ENCODE measurements at regions not wholly inside any gene's neighbourhood (a gene's known extent, or its start where the extent isn't known, plus 50 kb on each side); places are given as distances from the start of the nearest gene placed in this dataset.

DNA sequence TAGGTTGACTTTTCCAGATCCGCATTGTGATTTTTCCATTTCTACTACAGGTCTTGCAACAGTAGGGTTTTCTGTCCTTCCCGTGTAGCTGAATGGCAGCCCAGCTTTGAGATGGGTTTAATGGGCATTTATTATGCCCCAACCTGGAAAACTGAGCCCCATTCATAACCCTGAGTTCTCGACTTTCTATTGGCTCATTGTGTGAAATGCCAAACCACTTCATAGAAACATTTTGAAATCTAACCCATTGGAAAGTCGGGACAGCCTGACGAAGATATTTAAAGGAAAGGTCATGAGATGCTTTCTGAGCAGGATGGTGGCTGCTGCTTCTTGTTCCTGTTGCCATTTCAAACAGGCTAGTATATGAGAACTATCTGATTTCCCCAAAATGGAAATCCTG, 203.5 kb downstream of the ZFP36L2 start:
- TF ChIP-seq, protein P1, sequence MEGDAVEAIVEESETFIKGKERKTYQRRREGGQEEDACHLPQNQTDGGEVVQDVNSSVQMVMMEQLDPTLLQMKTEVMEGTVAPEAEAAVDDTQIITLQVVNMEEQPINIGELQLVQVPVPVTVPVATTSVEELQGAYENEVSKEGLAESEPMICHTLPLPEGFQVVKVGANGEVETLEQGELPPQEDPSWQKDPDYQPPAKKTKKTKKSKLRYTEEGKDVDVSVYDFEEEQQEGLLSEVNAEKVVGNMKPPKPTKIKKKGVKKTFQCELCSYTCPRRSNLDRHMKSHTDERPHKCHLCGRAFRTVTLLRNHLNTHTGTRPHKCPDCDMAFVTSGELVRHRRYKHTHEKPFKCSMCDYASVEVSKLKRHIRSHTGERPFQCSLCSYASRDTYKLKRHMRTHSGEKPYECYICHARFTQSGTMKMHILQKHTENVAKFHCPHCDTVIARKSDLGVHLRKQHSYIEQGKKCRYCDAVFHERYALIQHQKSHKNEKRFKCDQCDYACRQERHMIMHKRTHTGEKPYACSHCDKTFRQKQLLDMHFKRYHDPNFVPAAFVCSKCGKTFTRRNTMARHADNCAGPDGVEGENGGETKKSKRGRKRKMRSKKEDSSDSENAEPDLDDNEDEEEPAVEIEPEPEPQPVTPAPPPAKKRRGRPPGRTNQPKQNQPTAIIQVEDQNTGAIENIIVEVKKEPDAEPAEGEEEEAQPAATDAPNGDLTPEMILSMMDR (conservative IDR thresholded peaks at IDR 0.05; ENCODE audit: low read depth in 2 of 2), result no peak
- TF ChIP-seq CREB1 (CRISPR knock-in tag; IDR thresholded peaks at IDR 0.05; ENCODE audit: low read depth) (no peak), EZH2 (IDR thresholded peaks at IDR 0.05; ENCODE audit: low read depth, unreplicated experiment) (no peak), EZH2phosphoT487 (IDR thresholded peaks at IDR 0.05; ENCODE audit: unreplicated experiment) (no peak), POLR2AphosphoS5 (IDR thresholded peaks at IDR 0.05; ENCODE audit: low read depth) (no peak), ZNF114 (CRISPR knock-in tag; IDR thresholded peaks at IDR 0.05) (no peak), STAT1 (IDR thresholded peaks at IDR 0.05; ENCODE audit: unreplicated experiment) (no peak), JUNB (IDR thresholded peaks at IDR 0.05; ENCODE audit: unreplicated experiment) (no peak), ZNF331 (CRISPR knock-in tag; IDR thresholded peaks at IDR 0.05; ENCODE audit: low read depth) (no peak), NANOG (IDR thresholded peaks at IDR 0.05; ENCODE audit: borderline replicate concordance) (no peak)
- TF ChIP-seq, protein P2, sequence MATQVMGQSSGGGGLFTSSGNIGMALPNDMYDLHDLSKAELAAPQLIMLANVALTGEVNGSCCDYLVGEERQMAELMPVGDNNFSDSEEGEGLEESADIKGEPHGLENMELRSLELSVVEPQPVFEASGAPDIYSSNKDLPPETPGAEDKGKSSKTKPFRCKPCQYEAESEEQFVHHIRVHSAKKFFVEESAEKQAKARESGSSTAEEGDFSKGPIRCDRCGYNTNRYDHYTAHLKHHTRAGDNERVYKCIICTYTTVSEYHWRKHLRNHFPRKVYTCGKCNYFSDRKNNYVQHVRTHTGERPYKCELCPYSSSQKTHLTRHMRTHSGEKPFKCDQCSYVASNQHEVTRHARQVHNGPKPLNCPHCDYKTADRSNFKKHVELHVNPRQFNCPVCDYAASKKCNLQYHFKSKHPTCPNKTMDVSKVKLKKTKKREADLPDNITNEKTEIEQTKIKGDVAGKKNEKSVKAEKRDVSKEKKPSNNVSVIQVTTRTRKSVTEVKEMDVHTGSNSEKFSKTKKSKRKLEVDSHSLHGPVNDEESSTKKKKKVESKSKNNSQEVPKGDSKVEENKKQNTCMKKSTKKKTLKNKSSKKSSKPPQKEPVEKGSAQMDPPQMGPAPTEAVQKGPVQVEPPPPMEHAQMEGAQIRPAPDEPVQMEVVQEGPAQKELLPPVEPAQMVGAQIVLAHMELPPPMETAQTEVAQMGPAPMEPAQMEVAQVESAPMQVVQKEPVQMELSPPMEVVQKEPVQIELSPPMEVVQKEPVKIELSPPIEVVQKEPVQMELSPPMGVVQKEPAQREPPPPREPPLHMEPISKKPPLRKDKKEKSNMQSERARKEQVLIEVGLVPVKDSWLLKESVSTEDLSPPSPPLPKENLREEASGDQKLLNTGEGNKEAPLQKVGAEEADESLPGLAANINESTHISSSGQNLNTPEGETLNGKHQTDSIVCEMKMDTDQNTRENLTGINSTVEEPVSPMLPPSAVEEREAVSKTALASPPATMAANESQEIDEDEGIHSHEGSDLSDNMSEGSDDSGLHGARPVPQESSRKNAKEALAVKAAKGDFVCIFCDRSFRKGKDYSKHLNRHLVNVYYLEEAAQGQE (IDR thresholded peaks at IDR 0.05; ENCODE audit: unreplicated experiment), result no peak
- TF ChIP-seq, protein P3, sequence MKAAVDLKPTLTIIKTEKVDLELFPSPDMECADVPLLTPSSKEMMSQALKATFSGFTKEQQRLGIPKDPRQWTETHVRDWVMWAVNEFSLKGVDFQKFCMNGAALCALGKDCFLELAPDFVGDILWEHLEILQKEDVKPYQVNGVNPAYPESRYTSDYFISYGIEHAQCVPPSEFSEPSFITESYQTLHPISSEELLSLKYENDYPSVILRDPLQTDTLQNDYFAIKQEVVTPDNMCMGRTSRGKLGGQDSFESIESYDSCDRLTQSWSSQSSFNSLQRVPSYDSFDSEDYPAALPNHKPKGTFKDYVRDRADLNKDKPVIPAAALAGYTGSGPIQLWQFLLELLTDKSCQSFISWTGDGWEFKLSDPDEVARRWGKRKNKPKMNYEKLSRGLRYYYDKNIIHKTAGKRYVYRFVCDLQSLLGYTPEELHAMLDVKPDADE (IDR thresholded peaks at IDR 0.05), result no peak
- TF ChIP-seq, protein P4, sequence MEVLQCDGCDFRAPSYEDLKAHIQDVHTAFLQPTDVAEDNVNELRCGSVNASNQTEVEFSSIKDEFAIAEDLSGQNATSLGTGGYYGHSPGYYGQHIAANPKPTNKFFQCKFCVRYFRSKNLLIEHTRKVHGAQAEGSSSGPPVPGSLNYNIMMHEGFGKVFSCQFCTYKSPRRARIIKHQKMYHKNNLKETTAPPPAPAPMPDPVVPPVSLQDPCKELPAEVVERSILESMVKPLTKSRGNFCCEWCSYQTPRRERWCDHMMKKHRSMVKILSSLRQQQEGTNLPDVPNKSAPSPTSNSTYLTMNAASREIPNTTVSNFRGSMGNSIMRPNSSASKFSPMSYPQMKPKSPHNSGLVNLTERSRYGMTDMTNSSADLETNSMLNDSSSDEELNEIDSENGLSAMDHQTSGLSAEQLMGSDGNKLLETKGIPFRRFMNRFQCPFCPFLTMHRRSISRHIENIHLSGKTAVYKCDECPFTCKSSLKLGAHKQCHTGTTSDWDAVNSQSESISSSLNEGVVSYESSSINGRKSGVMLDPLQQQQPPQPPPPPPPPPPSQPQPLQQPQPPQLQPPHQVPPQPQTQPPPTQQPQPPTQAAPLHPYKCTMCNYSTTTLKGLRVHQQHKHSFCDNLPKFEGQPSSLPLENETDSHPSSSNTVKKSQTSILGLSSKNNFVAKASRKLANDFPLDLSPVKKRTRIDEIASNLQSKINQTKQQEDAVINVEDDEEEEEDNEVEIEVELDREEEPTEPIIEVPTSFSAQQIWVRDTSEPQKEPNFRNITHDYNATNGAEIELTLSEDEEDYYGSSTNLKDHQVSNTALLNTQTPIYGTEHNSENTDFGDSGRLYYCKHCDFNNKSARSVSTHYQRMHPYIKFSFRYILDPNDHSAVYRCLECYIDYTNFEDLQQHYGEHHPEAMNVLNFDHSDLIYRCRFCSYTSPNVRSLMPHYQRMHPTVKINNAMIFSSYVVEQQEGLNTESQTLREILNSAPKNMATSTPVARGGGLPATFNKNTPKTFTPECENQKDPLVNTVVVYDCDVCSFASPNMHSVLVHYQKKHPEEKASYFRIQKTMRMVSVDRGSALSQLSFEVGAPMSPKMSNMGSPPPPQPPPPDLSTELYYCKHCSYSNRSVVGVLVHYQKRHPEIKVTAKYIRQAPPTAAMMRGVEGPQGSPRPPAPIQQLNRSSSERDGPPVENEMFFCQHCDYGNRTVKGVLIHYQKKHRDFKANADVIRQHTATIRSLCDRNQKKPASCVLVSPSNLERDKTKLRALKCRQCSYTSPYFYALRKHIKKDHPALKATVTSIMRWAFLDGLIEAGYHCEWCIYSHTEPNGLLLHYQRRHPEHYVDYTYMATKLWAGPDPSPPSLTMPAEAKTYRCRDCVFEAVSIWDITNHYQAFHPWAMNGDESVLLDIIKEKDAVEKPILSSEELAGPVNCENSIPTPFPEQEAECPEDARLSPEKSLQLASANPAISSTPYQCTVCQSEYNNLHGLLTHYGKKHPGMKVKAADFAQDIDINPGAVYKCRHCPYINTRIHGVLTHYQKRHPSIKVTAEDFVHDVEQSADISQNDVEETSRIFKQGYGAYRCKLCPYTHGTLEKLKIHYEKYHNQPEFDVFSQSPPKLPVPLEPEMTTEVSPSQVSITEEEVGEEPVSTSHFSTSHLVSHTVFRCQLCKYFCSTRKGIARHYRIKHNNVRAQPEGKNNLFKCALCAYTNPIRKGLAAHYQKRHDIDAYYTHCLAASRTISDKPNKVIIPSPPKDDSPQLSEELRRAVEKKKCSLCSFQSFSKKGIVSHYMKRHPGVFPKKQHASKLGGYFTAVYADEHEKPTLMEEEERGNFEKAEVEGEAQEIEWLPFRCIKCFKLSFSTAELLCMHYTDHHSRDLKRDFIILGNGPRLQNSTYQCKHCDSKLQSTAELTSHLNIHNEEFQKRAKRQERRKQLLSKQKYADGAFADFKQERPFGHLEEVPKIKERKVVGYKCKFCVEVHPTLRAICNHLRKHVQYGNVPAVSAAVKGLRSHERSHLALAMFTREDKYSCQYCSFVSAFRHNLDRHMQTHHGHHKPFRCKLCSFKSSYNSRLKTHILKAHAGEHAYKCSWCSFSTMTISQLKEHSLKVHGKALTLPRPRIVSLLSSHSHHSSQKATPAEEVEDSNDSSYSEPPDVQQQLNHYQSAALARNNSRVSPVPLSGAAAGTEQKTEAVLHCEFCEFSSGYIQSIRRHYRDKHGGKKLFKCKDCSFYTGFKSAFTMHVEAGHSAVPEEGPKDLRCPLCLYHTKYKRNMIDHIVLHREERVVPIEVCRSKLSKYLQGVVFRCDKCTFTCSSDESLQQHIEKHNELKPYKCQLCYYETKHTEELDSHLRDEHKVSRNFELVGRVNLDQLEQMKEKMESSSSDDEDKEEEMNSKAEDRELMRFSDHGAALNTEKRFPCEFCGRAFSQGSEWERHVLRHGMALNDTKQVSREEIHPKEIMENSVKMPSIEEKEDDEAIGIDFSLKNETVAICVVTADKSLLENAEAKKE (CRISPR knock-in tag; IDR thresholded peaks at IDR 0.05), result no peak

Data from GM23338 (cell line).